ENCODE measurements at regions not wholly inside any gene's neighbourhood (a gene's known extent, or its start where the extent isn't known, plus 50 kb on each side); places are given as distances from the start of the nearest gene placed in this dataset.

GRCh38 chr2:5465859-5466258 lies 226.3 kb upstream of the SOX11 start:
- DNase-seq, result no peak

GRCh38 chr2:5467178-5467905 lies 224.8 kb upstream of the SOX11 start:
- no peak for DNase-seq

DNA sequence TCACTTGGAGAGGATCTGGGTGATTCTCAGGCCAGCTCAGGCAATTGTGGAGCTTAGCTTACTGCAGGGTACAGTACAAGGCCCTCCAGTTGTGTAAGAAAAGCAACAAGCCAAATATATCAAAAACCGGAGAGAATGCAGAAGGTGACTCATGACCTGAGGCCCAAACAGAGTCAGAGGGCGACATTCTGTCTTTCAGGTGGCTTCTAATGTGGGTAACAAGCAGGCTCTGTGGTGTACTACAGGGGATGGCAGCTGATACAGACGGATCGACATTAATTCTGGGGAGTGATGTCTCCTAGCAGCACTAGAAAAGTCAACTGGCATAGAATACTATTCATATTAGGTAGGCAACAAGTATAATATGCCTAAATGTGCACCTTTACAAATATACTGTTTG lies 219.5 kb upstream of the SOX11 start:
- no peak for DNase-seq

GRCh38 chr2:5473635-5474034 lies 218.5 kb upstream of the SOX11 start:
- DNase-seq, result no peak

- DNase-seq, result no peak
Measured at GRCh38 chr2:5474716-5475115, 217.5 kb upstream of the SOX11 start.

GRCh38 chr2:5479265-5479928 lies 212.8 kb upstream of the SOX11 start:
- no peak for DNase-seq

DNA sequence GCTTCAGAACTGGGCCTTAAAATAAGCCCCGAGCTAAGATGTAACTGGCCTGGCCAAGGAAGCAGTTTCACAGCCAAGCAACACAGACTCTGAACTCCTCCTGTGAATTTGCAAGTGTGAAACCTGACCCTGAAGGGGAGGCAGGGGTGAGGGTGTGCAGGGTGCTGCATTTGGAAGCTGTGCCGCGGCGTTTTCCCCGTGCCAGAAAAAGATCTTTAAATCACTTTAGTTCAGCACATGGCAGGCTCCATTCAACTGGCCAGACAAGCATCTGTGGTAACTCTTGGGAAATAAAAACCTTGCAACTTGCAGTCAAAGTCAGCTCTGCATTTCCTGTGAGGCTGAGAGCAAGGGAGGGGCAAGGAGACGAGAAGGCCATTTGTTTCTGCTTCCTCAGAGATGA lies 209.3 kb upstream of the SOX11 start:
- DNase-seq, result no peak

- DNase-seq, result no peak
Measured at GRCh38 chr2:5484868-5485267, 207.3 kb upstream of the SOX11 start.

GRCh38 chr2:5491523-5491922 lies 200.7 kb upstream of the SOX11 start:
- DNase-seq, result no peak

DNA sequence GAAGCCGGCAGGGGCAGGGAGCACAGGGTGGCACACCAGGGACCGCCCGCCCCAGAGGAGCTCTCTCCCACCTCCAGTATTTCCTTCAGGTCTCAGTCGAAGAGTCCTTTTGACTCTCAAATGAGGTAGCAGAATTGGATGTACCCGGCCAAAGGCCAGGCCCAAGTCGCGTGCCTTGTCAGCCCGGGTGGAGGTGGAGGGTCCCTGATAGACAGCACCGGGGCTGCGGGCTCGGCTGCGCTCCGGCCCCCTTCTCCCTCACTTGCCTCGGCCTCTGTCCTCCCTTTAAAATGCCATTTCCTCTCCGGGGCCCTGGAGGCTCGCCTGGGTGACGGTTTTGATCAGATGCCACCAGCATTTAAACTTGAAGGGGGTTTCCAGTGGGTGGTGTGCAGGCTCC lies 198.9 kb upstream of the SOX11 start:
- no peak for DNase-seq

GRCh38 chr2:5494212-5494611 lies 198.0 kb upstream of the SOX11 start:
- no peak for DNase-seq

DNA sequence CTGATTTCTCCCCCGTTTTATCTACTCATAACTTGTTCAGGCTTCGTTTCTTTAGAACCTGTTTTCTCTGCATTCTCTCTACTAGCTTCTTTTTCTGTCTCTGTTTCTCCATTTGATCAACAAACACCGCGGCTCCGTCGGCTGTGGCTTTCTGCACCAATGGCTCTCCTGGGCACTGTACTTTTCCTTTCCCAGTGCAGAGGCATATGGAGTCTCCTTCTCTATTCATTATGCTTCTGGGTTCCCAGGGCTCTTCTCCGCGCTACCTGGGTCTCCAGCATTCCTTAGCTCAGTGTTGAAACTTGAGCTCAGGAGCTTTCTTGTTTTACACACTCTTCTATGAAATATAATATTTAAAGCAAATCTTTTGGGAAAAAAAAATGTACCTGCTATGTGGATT lies 196.6 kb upstream of the SOX11 start:
- DNase-seq, result no peak

DNA sequence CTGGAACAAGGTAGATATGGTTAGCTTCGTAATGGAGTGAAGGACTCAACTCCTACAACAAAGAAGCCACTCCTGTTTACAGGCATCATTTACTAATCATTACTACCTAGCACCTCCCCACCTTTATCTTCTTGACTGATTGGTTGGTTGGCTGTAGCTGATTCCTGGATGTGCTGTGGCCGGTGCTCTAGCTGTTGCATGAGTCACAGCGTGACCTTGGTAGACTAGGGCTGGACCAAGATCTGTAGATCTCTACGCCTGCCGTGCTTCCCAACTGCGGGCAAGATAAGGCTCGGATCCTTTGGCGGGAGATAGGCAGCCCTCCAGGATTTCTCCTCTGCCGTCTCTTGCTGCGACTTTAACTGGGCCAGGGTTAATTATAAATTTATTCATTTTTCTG lies 194.3 kb upstream of the SOX11 start:
- DNase-seq, result no peak

- no peak for DNase-seq
Measured at GRCh38 chr2:5501807-5502206, 190.4 kb upstream of the SOX11 start.

DNA sequence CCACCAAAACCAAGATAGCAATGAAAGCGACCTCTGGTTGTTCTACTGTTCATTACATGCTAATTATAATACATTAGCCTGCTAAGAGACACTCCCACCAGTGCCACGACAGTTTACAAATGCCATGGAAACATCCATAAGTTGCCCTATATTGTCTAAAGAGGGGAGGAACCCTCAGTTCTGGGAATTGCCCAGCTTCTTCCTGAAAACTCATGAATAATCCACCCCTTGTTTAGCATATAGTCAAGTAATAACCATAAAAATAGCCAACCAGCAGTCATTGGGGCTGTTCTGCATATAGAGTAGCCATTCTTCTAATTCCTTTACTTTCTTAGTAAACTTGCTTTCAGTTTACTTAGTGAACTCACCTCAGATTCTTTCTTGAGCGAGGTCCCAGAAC lies 189.8 kb upstream of the SOX11 start:
- DNase-seq, result no peak

- DNase-seq, result no peak
Measured at GRCh38 chr2:5504756-5505155, 187.4 kb upstream of the SOX11 start.

- no peak for DNase-seq
Measured at GRCh38 chr2:5507367-5507766, 184.8 kb upstream of the SOX11 start.

GRCh38 chr2:5509362-5509761 lies 182.8 kb upstream of the SOX11 start:
- no peak for DNase-seq

DNA sequence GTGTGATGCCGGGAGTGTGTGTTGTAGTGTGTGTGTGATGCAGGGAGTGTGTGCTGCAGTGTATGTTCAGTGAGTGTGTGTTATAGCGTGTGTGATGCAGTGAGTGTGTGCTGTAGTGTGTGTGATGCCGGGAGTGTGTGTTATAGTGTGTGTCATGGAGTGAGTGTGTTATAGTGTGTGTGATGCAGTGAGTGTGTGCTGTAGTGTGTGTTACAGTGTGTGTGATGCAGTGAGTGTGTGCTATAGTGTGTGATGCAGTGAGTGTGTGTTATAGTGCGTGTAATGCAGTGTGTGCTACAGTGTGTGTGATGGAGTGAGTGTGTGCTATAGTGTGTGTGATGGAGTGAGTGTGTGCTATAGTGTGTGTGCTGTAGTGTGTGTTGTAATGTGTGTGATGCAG lies 182.1 kb upstream of the SOX11 start:
- no peak for DNase-seq

DNA sequence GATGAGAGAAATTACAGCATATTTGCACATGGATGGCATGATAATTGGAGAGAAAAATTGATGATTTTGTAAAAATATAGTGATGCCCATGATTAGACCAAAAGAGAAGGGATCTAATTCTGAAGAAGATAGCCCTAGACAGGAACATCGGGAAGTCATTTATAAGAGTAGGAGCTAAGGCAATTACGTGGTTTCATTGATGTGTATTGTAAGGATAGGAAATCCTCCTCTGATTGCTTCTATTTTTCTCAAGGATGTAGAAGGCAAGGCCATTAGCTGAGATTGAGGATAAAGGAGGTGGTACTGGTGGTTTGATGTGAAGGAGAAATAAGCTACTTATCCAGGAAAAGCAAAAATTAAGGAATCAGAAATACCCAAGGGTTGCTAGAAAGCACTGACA lies 176.5 kb upstream of the SOX11 start:
- no peak for DNase-seq

DNA sequence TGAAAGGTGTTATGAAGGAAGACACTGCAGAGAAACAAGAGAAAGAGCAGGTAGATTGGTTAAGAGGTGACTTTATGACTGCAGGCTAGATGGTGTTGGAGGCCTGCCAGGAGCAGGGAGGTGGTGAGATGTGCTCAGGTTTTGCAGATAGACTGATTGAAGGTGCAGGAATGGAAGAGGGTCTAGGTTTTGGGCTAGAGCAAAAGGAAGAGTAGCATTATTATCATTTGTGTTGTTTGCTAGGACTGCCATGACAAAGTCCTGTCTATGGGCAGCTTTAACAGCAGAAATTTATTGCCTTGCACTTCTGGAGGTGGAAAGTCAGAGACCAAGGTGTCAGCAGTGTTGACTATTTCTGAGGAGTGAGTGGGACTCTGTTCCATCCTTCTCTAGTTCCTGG lies 172.9 kb upstream of the SOX11 start:
- no peak for DNase-seq

- no peak for DNase-seq
Measured at GRCh38 chr2:5520463-5520972, 171.7 kb upstream of the SOX11 start.

DNA sequence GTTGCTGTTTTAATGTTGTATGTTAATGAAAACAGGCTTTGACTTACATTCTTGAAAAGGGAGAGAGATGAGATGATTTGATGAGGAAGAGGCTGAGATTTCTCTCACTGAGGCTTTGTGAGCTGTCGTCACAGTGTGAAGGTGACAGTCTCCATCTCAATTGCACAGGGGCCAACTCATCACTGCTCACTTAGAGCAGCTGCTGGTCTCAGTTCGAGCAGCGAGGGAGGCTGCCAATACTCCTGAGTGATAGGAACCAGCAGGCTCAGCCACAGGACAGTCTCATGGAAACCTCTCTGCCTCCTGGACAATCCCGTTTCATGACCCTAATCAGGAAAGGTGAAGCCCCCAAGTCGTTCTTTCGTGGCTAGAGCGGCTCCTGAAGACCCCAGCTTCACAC lies 170.7 kb upstream of the SOX11 start:
- no peak for DNase-seq

- no peak for DNase-seq
Measured at GRCh38 chr2:5524551-5524950, 167.6 kb upstream of the SOX11 start.

DNA sequence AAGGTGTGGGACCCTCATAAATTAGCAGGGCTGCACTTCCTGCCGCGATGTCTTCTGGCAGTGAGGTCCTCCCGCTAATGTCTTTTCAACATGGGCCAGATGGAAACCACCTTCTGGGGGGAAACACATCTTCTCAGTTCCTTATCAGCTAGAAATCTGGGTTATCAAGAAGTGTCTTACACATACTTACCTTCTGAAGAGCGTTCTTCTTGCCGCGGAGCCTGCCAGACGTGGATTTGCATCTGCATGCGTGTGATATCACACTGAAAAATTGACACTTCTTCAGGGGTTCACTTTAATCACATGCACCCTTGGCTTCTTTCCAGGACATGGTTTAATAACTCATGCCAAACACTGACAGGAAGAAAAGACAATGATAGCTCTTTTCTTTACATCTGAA lies 163.5 kb upstream of the SOX11 start:
- no peak for DNase-seq
